HG02763 (cell line): ENCODE measurements at regions not wholly inside any gene's neighbourhood (a gene's known extent, or its start where the extent isn't known, plus 50 kb on each side); places are given as distances from the start of the nearest gene placed in this dataset.
"Not testable (repeated sequence)": the region's sequence is repeated elsewhere in the genome, so short reads cannot be mapped to it uniquely, and the experiment has no call there.

Experiments used
- ATAC-seq: cut with Tn5 transposase; IDR thresholded peaks from one replicate; pipeline ENCODE4 v1.9.1; 2021; ENCODE audit warnings: mild to moderate bottlenecking, moderate library complexity; ENCODE audit not compliant: unreplicated experiment

GRCh38 chr7:113622796-113623195 lies 296.0 kb downstream of the PPP1R3A start:
- no peak for ATAC-seq

- ATAC-seq = no peak
Measured at GRCh38 chr7:113610572-113610971, 308.2 kb downstream of the PPP1R3A start.

- no peak for ATAC-seq
Measured at GRCh38 chr7:113608782-113609181, 310.0 kb downstream of the PPP1R3A start.

GRCh38 chr7:113606325-113606724 lies 312.5 kb downstream of the PPP1R3A start:
- no peak for ATAC-seq

- not testable (repeated sequence) for ATAC-seq
Measured at GRCh38 chr7:113600428-113600827, 318.4 kb downstream of the PPP1R3A start.

- not testable (repeated sequence) for ATAC-seq
Measured at GRCh38 chr7:113593455-113593854, 325.4 kb downstream of the PPP1R3A start.

- not testable (repeated sequence) for ATAC-seq
Measured at GRCh38 chr7:113592924-113593323, 325.9 kb downstream of the PPP1R3A start.

GRCh38 chr7:113582471-113582870 lies 336.3 kb downstream of the PPP1R3A start:
- no peak for ATAC-seq

GRCh38 chr7:113563257-113563656 lies 355.6 kb downstream of the PPP1R3A start:
- ATAC-seq = not testable (repeated sequence)

- no peak for ATAC-seq
Measured at GRCh38 chr7:113562801-113563200, 356.0 kb downstream of the PPP1R3A start.

GRCh38 chr7:113562242-113562641 lies 356.6 kb downstream of the PPP1R3A start:
- ATAC-seq = no peak

GRCh38 chr7:113561446-113561845 lies 357.4 kb downstream of the PPP1R3A start:
- no peak for ATAC-seq

GRCh38 chr7:113550966-113551365 lies 367.8 kb downstream of the PPP1R3A start:
- ATAC-seq = no peak

GRCh38 chr7:113548561-113548960 lies 370.2 kb downstream of the PPP1R3A start:
- no peak for ATAC-seq

- no peak for ATAC-seq
Measured at GRCh38 chr7:113548137-113548536, 370.7 kb downstream of the PPP1R3A start.

- no peak for ATAC-seq
Measured at GRCh38 chr7:113521468-113521867, 397.3 kb downstream of the PPP1R3A start.

GRCh38 chr7:113519472-113519871 lies 399.3 kb downstream of the PPP1R3A start:
- ATAC-seq = no peak

GRCh38 chr7:113504691-113505090 lies 386.3 kb upstream of the SMIM30 start:
- no peak for ATAC-seq

GRCh38 chr7:113504142-113504541 lies 385.8 kb upstream of the SMIM30 start:
- ATAC-seq = no peak

GRCh38 chr7:113496586-113496985 lies 378.2 kb upstream of the SMIM30 start:
- ATAC-seq = not testable (repeated sequence)

- ATAC-seq = not testable (repeated sequence)
Measured at GRCh38 chr7:113494797-113495566, 376.6 kb upstream of the SMIM30 start.

- no peak for ATAC-seq
Measured at GRCh38 chr7:113491305-113491704, 373.0 kb upstream of the SMIM30 start.
